GM06990 (cell line): ENCODE measurements at regions not wholly inside any gene's neighbourhood (a gene's known extent, or its start where the extent isn't known, plus 50 kb on each side); places are given as distances from the start of the nearest gene placed in this dataset.
"Not testable (repeated sequence)": the region's sequence is repeated elsewhere in the genome, so short reads cannot be mapped to it uniquely, and the experiment has no call there.

Experiments used
- DNase-seq: peaks from one replicate; pipeline ENCODE4 v3.0.0-alpha.2; 2011; ENCODE audit not compliant: insufficient read length; ENCODE audit errors: extremely low read depth
- H3K27me3 ChIP-seq: replicated peaks from 2 replicates; pipeline ENCODE4 v1.6.0; 2011; ENCODE audit warnings: low read length; ENCODE audit not compliant: control insufficient read depth, insufficient read depth
- H3K36me3 ChIP-seq: 2 replicates; pipeline ENCODE4 v1.5.1; 2011; ENCODE audit warnings: low read length; ENCODE audit not compliant: control insufficient read depth, insufficient read depth
- H3K4me3 ChIP-seq: replicated peaks from 2 replicates; pipeline ENCODE4 v1.5.1; 2011; ENCODE audit warnings: low read depth, mild to moderate bottlenecking, control low read depth, low read length
- TF ChIP-seq, protein P1 (sequence below): IDR thresholded peaks from 2 replicates; pipeline ENCODE4 v1.5.1; 2011; ENCODE audit warnings: low read length, control low read depth, mild to moderate bottlenecking, inconsistent platforms; ENCODE audit not compliant: insufficient read depth, poor library complexity, severe bottlenecking

DNA sequence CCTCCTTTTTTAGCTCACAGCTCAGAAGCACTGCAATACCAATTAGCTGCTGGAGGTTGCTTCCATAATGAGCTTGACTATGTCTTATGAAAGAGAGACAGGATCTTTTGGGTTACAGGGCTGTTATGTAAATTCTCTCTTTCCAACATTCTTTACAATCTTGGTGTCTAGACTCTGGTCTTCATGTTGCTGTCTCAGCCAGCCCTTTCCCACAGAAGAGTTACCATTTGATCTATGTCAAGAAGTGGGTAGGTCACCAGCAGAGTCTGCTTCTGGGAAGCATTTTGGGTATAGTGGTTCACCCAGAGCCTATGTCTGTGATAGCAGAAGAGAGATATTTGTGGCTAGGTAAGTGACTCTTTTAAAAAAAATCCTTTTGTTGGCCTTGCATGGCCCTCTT lies 234.5 kb downstream of the SATB1 start:
- Histone ChIP-seq H3K4me3 (no peak overlapping the region), H3K27me3 (no peaks in the 10 kb centered on the region), H3K36me3 (no peaks in the 10 kb centered on the region)
- no peak for DNase-seq
- TF ChIP-seq, protein P1, sequence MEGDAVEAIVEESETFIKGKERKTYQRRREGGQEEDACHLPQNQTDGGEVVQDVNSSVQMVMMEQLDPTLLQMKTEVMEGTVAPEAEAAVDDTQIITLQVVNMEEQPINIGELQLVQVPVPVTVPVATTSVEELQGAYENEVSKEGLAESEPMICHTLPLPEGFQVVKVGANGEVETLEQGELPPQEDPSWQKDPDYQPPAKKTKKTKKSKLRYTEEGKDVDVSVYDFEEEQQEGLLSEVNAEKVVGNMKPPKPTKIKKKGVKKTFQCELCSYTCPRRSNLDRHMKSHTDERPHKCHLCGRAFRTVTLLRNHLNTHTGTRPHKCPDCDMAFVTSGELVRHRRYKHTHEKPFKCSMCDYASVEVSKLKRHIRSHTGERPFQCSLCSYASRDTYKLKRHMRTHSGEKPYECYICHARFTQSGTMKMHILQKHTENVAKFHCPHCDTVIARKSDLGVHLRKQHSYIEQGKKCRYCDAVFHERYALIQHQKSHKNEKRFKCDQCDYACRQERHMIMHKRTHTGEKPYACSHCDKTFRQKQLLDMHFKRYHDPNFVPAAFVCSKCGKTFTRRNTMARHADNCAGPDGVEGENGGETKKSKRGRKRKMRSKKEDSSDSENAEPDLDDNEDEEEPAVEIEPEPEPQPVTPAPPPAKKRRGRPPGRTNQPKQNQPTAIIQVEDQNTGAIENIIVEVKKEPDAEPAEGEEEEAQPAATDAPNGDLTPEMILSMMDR = no peak

DNA sequence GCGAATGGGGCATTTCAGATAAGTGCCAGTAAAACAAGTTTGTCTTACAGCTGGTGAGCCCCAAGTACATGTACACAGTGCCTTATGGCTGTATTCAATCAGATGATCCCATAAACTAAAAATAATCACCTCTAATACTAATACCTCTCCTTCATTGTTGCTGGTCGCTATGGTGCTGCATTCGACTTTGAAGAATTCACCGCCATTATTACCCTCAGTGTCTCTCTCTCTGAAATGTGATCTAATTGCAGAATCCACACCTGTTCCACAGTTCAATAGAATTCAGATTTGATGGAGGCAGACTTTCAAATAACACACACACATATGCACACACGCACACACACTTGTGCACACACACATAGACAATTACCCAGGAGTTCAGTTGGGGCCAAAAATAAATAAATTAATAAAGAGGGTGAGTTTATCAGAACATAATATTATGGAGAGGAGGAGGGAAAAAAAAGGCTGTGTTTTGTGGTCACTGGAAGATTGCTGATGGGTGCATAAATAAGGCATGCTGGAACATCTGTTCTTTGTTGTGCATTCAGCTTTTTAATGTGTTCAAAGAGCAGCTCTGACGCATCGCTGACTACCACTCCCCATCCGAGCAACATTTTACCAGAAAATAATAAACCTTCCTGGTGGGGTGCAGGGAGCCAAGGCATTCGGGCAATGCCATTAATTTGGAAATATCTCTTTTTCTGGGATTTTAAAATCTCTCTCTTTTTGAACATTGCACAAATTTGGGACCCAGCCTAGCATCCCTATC lies 235.7 kb downstream of the SATB1 start:
- H3K4me3 ChIP-seq = no peak overlapping the region
- H3K27me3 ChIP-seq = no peaks in the 10 kb centered on the region
- no peaks in the 10 kb centered on the region for H3K36me3 ChIP-seq
- TF ChIP-seq, protein P1 = no peak
- no peak for DNase-seq

DNA sequence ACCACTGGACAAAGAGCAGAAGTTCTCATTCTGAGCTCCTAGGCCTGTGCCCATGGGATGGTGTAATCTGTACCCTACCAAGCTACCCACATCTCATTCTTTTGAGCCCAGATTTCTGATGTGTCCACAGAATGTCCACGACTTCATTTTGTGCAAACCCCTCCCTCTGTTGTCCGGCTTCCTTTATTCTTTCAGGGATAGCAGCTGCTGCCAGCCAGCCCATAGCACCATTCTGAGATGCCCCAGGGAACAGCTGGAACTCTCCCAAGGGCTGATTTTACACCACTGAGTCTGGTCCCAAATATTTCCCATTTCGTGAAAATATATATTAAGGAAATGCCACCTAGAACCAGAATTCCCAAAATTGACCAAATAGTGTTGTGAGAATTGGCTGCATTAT lies 236.6 kb downstream of the SATB1 start:
- Histone ChIP-seq H3K36me3 (no peaks in the 10 kb centered on the region), H3K4me3 (no peak overlapping the region), H3K27me3 (no peaks in the 10 kb centered on the region)
- TF ChIP-seq, protein P1 = no peak
- DNase-seq = no peak

DNA sequence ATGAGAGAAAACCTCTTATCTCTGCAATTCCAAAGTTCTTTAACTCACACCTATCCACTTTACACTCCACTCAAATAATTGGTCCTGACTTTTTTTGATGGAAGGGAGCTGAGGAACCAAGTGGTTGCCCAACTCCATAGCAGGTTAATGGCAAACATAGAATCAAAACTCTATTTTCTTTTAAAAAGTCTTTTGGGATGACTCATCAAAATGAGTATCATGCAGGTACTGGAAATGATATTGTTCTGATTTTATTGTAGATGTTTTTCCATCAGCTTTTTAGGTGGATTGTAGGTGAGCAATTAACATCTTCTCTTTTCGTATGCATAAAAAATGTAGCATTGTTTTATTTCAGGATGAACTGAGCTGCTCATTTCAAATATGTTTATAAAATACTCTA lies 239.5 kb downstream of the SATB1 start:
- DNase-seq = no peak
- H3K4me3 ChIP-seq = no peak overlapping the region
- TF ChIP-seq, protein P1 = no peak

DNA sequence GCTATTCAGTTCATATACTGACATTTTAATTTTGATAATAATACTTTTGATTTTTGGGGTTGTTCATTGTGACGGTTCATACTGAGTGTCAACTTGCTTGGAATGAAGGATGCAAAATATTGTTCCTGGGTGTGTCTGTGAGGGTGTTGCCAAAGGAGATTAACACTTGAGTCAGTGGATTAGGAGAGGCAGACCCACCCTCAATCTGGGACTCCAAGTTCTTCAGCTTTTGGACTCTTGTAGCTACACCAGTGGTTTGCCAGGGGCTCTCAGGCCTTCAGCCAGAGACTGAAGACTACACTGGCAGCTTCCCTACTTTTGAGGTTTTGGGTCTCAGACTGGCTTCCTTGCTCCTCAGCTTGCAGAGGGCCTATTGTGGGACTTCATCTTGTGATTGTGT lies 242.2 kb downstream of the SATB1 start:
- H3K36me3 ChIP-seq, H3K27me3 ChIP-seq, DNase-seq, H3K4me3 ChIP-seq: not testable (repeated sequence)

More for the DNA sequence above, 239.5 kb downstream of the SATB1 start:
- no peaks in the 10 kb centered on the region for H3K27me3 ChIP-seq
- no peaks in the 10 kb centered on the region for H3K36me3 ChIP-seq

DNA sequence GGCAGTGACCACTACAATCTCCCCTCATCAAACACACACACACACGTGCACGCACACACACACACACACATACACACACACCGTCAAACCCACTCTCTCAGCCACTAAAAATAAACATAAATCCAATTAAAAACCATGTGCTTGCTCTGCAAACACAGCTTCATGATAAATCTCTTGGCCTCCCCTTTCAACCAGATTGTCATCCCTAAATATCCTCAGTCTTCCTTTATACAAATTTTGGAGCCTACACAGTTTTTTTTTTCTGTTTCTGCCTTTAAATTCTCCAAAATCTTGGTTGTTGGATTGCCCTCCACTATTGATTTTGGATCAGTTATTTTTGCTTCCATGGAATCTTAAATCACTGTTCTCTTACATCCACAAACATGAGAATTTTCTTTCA lies 245.6 kb downstream of the SATB1 start:
- TF ChIP-seq, protein P1 = no peak
- DNase-seq = no peak
- Histone ChIP-seq H3K36me3 (no peaks in the 10 kb centered on the region), H3K27me3 (no peaks in the 10 kb centered on the region), H3K4me3 (no peak overlapping the region)
